ENCODE measurements at regions not wholly inside any gene's neighbourhood (a gene's known extent, or its start where the extent isn't known, plus 50 kb on each side); places are given as distances from the start of the nearest gene placed in this dataset.

GRCh38 chr15:98483575-98484130 lies 164.7 kb upstream of the IGF1R start:
- intact Hi-C loops (cut with micrococcal nuclease; ENCODE audit: unreplicated experiment), result no loop called here
- no peak overlapping the region for H2AFZ ChIP-seq (ENCODE audit: low read length)
- ChIA-PET CTCF (ENCODE audit: unreplicated experiment) (no interaction called here), POLR2A (interaction anchor here (0.7 kb wide), 1 partner anchor 72 kb away, joined by 3 read pairs; no protein-coding TSS in a partner anchor)
- TF ChIP-seq CTCF (conservative IDR thresholded peaks at IDR 0.05; ENCODE audit: low read length) (no peak), EZH2phosphoT487 (IDR thresholded peaks at IDR 0.05; ENCODE audit: borderline replicate concordance, low read depth, low read length) (no peak)
- H3K36me3 ChIP-seq (ENCODE audit: insufficient read depth, low read length), result no peaks in the 10 kb centered on the region
- DNase-seq (ENCODE audit: low spot score), result no peak
- H3K9me3 ChIP-seq (ENCODE audit: low read length), result no peaks in the 10 kb centered on the region
- H3K79me2 ChIP-seq (ENCODE audit: insufficient read depth, low read depth, low read length), result no peaks in the 10 kb centered on the region
- H3K27ac ChIP-seq (ENCODE audit: low read depth, low read length, poor library complexity, severe bottlenecking), result no peak overlapping the region
- H4K20me1 ChIP-seq (ENCODE audit: insufficient read depth, low read length), result no peaks in the 10 kb centered on the region
- no TSS peak for BruUV-seq (replicated peaks)
- H3K4me1 ChIP-seq (ENCODE audit: insufficient read depth, low read length, poor library complexity, severe bottlenecking), result no peaks in the 10 kb centered on the region
- no peaks in the 10 kb centered on the region for H3K9me2 ChIP-seq (ENCODE audit: insufficient read depth, low read length)
- H3K4me3 ChIP-seq (ENCODE audit: low read depth, low read length, poor library complexity, severe bottlenecking), result no peak overlapping the region
- H3K4me2 ChIP-seq (ENCODE audit: low read length), result no peak overlapping the region

DNA sequence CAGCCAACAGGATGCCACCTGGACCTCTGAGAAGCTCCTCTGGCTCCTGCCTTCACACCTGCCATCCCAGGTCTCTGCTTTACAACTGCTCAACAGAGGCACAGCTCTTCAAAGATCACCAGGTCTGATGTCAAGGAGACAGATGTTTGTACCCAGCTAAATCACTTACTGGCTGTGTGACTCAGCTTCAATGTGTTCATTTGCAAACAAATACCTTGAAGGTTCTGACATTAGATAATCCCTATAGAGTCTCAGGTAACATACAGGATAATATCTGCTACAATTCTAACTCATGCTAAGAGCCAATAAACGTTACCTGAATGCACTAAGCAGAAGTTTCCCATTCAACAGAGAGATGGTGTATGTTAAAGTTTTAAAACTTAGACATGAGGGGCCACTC lies 163.4 kb upstream of the IGF1R start:
- no peaks in the 10 kb centered on the region for H3K9me3 ChIP-seq (ENCODE audit: low read length)
- no peak overlapping the region for H3K4me3 ChIP-seq (ENCODE audit: low read depth, low read length, poor library complexity, severe bottlenecking)
- no peak for DNase-seq (ENCODE audit: low spot score)
- H3K27ac ChIP-seq (ENCODE audit: low read depth, low read length, poor library complexity, severe bottlenecking), result no peak overlapping the region
- H3K9me2 ChIP-seq (ENCODE audit: insufficient read depth, low read length), result no peaks in the 10 kb centered on the region
- no peak overlapping the region for H3K4me2 ChIP-seq (ENCODE audit: low read length)
- BruUV-seq (replicated peaks), result no TSS peak
- no peaks in the 10 kb centered on the region for H4K20me1 ChIP-seq (ENCODE audit: insufficient read depth, low read length)
- TF ChIP-seq EZH2phosphoT487 (IDR thresholded peaks at IDR 0.05; ENCODE audit: borderline replicate concordance, low read depth, low read length) (no peak), CTCF (conservative IDR thresholded peaks at IDR 0.05; ENCODE audit: low read length) (no peak)
- intact Hi-C loops (cut with micrococcal nuclease; ENCODE audit: unreplicated experiment), result no loop called here
- H3K4me1 ChIP-seq (ENCODE audit: insufficient read depth, low read length, poor library complexity, severe bottlenecking), result no peaks in the 10 kb centered on the region
- H3K79me2 ChIP-seq (ENCODE audit: insufficient read depth, low read depth, low read length), result no peaks in the 10 kb centered on the region
- H3K36me3 ChIP-seq (ENCODE audit: insufficient read depth, low read length), result no peaks in the 10 kb centered on the region
- POLR2A ChIA-PET, result no interaction called here
- CTCF ChIA-PET (ENCODE audit: unreplicated experiment), result no interaction called here
- H2AFZ ChIP-seq (ENCODE audit: low read length), result no peak overlapping the region

GRCh38 chr15:98485451-98485850 lies 162.9 kb upstream of the IGF1R start:
- Histone ChIP-seq H4K20me1 (ENCODE audit: insufficient read depth, low read length) (no peaks in the 10 kb centered on the region), H3K79me2 (ENCODE audit: insufficient read depth, low read depth, low read length) (no peaks in the 10 kb centered on the region), H3K4me1 (ENCODE audit: insufficient read depth, low read length, poor library complexity, severe bottlenecking) (no peaks in the 10 kb centered on the region), H3K4me2 (ENCODE audit: low read length) (no peak overlapping the region), H3K9me2 (ENCODE audit: insufficient read depth, low read length) (no peaks in the 10 kb centered on the region), H3K27ac (ENCODE audit: low read depth, low read length, poor library complexity, severe bottlenecking) (no peak overlapping the region), H2AFZ (ENCODE audit: low read length) (no peak overlapping the region), H3K9me3 (ENCODE audit: low read length) (no peaks in the 10 kb centered on the region), H3K4me3 (ENCODE audit: low read depth, low read length, poor library complexity, severe bottlenecking) (no peak overlapping the region), H3K36me3 (ENCODE audit: insufficient read depth, low read length) (no peaks in the 10 kb centered on the region)
- POLR2A ChIA-PET, result no interaction called here
- intact Hi-C loops (cut with micrococcal nuclease; ENCODE audit: unreplicated experiment), result no loop called here
- DNase-seq (ENCODE audit: low spot score), result no peak
- no peak for TF ChIP-seq CTCF (conservative IDR thresholded peaks at IDR 0.05; ENCODE audit: low read length)
- TF ChIP-seq EZH2phosphoT487 (IDR thresholded peaks at IDR 0.05; ENCODE audit: borderline replicate concordance, low read depth, low read length), result no peak
- CTCF ChIA-PET (ENCODE audit: unreplicated experiment), result no interaction called here
- no TSS peak for BruUV-seq (replicated peaks)
